ENCODE measurements at regions not wholly inside any gene's neighbourhood (a gene's known extent, or its start where the extent isn't known, plus 50 kb on each side); places are given as distances from the start of the nearest gene placed in this dataset.

DNA sequence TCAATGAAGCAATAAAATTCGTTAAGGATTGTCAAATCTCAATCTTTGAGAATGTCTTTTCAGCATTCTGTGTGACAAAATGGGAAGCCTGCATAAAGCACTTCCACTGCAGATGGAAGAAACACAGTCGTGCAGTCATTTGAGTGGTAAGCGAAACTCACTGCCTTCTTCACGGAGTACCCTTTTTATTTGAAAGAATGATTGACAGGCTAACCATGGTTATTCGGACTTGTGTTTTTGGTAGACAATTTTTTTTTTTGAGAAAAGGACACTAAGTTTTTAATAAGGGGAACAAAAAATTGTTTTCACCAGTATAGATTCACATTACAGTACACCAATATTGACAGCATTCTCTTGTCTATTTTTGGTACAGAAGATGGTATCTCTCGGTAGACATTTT lies 86.9 kb upstream of the MSX1 start:
- DNase-seq (ENCODE audit: low spot score) = no peak

DNA sequence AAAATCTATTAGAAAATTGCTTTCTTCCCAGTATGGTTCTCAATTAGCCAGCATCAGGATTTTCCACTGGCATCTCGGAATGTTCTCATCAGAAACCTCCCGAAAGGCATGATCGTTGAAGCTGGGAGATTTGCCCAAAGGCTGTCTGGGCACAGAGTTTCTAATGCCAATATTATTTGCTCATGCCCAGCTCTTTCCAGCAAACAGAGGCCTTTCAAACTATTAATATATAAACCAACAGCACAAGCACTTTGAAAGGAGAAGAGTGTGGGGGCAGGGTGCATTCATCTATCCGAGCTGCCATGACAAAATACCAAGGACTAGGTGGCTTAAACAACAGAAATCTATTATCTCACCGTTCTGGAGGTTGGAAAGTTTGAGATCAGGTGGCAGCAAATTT lies 88.3 kb upstream of the MSX1 start:
- no peak for DNase-seq (ENCODE audit: low spot score)

DNA sequence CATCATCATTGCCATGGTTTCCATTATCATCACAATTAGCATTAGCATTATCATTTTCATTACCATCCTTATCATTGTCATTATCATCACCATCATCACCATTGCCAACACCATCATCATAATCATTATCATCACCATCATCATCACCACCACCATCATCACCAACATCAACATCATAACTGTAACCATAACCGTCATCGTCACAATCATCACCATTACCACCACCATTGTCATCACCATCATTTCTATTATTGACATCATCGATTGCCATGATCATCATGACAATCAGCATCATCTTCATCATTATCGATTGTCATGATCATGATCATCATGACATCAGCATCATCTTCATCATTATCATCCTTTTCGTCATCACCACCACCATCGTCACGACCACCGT lies 88.9 kb upstream of the MSX1 start:
- DNase-seq (ENCODE audit: low spot score) = no peak

DNA sequence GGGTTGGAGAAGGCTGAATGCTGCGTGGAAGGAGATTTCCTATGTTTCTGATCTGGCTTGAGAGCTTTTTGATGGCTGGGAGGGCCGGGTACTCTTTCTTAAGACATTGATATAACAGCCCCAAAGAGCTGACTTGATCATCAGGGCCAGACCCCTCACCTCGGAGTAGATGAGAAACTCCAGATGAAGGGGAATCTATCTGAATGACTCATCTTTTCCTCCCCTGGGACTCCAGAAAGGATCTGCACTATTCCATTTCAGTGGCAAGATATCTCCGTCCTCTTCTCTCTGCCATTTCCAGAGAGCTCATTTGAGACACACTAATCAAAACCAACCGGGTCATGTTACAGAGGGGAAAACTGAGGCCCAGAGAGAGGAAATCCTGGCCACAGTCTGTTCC lies 92.9 kb upstream of the MSX1 start:
- DNase-seq (ENCODE audit: low spot score) = peak; percentile 63

DNA sequence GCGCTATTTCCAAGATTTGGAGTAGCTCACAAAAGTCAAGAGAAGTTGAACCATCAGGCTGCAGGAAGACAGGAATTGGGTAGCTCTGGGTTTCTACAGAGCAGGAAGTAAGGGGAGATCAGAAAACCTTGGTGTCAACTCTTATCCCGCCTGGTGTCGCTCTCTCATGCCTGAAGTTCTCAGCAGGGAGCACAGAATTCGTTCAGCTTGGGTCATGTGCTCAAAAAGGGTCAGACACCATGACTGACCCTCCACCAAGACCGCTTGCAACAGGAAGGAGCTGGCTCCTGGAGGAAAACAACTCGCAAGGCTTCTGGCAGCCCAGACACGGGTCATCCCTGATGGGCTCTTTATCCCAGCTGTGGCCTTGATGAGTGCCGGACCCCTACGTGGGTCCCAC lies 93.7 kb upstream of the MSX1 start:
- DNase-seq (ENCODE audit: low spot score) = no peak

DNA sequence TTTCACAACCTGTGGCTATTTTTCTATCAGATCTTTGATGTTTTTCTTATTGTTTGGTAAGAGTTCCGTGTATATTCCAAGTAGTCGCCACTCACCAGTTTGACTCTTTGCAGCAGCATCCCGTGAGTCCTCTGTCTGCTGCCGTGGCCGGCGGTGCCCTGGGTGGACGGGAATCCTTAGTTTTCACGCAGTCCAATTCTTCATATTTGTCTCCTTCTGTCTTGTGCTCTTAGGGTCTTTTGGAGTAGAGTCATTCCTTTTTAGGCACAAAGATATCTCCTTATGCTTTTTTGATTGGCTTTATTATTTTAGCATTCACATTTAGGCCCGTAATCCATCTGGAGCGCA lies 94.9 kb upstream of the MSX1 start:
- DNase-seq (ENCODE audit: low spot score) = no peak

DNA sequence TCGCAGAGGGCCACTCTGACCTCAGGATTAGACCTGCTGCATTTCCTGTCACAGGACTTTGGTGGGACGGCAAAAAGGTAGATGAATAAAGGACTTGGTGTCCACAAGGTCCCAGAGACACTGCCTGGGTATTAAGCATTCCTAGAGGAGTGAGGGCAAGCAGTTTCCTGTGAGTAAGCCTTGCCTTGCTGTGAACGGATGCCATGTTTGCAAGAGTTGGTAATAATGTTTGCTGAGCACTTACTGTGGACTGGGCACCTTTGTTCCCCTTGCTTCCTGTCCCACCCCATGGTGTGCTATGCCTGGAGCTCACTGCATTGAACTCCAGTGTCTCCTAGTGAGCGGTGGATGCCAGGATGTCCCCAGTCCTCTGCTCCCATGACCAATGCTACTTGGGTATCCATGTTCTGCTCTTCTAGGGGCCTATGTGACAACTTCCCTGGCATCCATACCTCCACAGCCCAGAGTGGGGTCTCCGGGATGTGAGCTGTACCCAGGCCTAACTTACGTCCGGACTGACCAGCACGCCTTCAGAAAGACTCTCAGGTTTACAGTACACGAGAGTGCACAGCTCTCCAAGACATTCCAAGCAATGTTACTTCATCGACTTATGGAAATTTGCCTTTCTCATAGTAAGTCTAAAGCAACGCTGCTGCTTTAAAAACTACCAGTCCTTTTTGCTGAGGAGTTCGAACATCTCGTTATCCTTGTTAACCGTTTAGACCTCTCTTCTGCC lies 95.5 kb upstream of the MSX1 start:
- DNase-seq (ENCODE audit: low spot score) = peak; percentile 66

DNA sequence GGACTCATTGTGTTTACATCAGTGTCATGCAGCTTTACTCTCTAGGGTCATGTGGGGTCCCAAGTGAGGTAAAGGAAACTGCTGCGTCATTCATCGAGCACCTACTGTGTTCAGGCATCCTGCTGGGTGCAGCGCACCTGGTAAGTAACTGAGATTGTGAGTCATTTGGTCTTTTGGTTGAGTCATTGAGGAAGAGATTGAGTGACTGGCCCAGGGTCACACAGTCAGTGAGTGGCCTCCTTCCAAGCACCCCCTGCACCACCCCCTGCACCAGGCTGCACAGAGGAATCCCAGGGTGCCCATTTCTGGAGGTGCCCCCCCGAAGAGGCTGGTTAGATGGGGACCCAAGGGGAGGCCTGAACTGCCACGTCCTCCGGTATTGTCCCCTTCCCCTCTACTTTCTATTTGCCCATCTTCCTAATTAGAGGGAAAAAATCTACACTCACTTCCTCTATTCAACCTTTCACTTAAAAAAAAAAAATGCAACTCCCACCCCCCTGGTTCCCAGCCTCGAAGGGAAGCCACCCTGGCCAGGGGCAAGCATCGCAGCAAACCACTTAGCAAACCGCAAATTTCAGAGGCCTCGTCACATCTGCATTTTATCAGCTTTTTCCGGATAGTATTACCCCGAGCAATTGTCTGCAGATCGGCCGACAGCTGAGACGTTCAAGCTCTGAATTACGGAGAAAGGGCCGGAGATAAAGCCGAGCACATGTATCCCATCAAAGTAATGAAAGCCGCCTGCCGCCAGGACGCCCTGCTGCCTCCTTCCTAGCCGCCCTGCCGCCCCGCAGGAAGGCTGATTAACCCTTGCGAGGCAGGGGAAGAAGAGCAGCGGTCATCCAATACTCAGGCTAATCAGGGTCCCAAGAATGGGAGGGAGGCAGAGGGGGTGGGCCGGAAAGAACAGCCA lies 96.3 kb upstream of the MSX1 start:
- DNase-seq (ENCODE audit: low spot score) = peak; percentile 86

DNA sequence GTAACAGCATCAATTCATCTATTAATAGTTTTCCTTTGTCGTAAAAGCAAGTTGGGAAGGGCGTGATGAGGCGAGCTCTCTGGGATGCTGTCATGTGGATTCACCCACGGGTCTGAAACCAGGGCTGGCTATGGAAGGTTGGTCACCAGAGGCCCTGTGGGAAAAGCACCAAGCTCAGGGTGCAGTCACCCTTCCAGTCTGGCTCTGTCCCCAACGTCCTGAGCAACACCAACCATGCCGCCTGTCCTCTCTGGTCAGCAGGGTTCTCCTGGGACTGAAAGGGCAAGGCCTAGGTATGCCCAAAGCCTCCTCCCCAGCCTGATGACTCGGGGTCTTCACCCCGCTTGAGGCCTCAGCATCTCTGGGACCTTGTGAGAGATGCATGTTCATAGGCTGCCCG lies 97.2 kb upstream of the MSX1 start:
- DNase-seq (ENCODE audit: low spot score) = no peak

DNA sequence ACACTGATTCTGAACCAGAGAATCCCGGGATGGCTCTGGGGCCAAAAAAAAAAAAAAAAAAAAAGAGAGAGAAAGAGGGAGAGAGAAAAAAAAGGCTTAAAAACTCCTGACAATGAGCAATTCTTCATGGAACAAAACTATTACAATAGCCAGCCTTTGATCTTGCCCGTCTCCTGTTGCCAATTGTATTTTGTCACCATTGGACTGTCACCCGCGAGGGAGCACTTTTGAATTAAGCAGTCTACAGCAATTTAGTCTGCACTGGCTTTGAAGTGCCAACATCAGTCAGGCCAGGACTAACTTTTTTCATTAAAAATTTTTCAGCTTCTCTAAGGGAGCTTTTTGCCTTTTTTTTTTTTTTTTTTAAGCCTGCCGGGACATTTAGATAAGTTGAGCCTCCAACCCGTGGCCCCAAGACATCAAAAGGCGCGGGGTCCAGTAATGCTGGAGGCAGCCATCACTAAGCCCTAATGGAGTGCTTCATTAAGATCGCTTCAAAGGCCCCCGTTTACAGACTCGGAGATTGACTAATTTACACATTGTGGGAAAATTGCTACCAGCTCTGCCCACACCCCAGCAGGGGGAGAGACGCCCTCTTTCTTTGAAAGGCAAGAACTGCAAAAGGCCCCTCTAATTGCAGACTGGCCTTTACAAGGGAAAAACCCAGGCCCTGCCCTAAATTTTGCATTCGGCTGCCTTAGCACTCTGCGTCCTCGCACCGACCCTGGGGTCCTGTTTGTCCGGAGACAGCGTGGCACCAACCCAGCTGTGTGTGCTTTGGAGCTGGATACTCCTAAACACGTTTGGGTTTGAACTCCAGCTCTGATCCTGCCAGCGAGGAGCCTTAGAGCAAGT lies 98.1 kb upstream of the MSX1 start:
- DNase-seq (ENCODE audit: low spot score) = no peak

DNA sequence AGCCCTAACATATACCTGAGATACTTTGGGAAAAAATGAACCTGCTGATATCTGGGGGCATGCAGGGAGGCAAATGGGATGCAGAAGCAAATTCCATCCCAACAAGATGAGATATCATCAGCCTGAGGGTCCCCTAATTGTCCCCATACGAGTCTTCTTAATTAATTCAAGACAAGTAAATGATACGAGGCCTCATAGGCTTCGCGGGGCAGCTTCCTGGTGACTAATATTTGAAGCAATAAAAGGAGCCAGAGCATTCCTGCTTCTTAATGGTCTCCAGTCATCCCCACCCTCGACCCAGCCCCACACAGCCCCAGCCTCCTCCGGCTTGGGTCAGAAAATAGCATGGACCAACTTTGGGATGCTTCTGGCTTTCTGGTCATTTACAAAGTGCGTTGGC lies 99.6 kb upstream of the MSX1 start:
- peak; percentile 27 for DNase-seq (ENCODE audit: low spot score)

DNA sequence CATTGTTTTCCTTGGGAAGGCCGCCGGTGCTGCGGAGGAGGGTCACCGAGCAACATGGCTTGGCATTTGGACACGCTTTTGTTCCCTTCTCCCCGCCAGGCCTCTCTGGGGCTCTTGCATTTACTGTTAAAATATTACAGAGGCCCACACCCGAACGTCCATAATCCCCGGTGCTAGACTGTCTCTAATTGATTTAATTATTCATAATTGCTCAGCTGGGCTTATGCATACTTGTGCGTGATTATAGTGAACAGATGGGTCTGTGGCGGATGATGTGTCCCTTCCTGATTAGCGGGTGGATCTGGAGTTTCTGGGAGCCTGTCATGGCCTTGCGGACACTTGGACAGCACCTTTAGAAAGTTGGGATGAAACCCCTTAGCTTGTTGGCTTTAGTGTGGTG lies 100.2 kb upstream of the MSX1 start:
- no peak for DNase-seq (ENCODE audit: low spot score)

DNA sequence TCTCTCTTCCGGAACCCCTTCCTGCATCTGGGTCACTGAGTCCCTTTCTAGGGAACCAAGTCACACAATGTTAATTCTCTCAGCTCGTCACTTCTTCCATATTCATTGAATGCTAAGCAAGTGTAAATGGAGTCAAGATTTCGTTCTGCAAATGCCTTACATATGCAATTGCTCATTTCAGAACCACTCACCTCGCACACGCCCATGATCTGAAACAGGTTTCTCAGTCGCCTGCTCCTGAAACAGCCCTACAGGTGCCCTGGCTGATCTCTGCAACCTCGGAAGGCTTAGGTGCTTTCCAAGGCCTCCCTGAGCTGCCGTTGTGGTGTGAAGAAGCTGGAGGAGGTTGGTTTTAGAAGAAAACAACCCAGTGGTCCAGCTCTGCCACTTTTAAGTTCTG lies 100.8 kb upstream of the MSX1 start:
- DNase-seq (ENCODE audit: low spot score) = no peak

DNA sequence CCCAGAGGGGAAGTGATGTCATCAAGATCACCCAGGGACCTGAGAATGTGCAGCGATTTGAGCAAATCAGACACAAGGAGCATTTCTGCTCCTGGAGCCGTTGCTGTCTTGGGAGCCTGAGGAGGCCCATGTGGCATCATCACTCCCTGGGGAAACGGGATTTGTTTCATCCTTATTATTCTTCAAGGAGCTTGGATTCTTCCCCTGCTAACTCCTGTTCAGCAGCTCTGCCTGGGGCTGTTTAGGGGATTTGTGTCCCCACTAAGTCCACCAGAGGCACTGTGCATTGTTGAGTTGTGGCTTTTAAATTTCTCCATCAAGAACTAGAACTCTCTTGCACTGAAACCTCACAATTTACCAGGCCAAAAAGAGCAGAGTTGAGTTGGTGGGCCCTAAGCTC lies 104.2 kb upstream of the MSX1 start:
- DNase-seq (ENCODE audit: low spot score) = no peak

DNA sequence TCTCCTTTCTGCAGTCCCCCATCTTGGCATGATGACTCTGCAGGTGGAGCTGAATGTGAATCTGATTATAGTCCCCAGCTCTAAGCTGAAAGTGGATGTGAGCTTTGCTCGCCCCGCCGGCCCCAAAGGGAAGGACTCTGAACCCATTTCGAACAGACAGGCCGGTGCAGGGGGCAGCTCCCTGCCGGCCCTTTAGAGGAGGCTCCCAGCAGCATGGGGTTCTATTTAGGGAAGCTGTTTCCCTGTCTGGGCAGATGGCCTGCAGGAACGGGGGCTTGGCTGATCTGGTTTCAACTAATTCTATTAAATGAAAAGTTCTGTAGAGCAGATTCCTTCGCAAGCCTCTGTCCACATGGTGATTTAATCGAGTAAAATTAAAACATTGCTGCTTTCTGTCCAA lies 104.8 kb upstream of the MSX1 start:
- peak; percentile 50 for DNase-seq (ENCODE audit: low spot score)

DNA sequence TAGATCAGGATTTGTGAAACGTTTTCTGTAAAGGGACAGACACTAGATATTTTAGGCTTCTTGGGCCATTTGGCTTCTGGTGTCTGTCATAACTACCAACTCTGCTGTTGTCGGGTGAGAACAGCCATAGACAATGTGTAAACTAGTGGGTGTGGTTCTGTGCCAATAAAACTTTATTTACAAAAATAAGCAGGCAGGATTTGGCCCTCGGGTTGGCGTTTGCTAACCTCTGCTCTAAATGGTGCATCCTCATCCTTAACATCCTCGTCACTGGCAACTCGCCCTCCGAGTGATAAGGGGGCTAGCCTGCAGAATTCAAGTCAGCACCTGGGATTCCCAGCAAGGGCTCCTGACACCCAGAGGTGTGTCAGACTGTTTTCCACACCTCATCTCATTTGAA lies 105.8 kb upstream of the MSX1 start:
- DNase-seq (ENCODE audit: low spot score) = no peak

DNA sequence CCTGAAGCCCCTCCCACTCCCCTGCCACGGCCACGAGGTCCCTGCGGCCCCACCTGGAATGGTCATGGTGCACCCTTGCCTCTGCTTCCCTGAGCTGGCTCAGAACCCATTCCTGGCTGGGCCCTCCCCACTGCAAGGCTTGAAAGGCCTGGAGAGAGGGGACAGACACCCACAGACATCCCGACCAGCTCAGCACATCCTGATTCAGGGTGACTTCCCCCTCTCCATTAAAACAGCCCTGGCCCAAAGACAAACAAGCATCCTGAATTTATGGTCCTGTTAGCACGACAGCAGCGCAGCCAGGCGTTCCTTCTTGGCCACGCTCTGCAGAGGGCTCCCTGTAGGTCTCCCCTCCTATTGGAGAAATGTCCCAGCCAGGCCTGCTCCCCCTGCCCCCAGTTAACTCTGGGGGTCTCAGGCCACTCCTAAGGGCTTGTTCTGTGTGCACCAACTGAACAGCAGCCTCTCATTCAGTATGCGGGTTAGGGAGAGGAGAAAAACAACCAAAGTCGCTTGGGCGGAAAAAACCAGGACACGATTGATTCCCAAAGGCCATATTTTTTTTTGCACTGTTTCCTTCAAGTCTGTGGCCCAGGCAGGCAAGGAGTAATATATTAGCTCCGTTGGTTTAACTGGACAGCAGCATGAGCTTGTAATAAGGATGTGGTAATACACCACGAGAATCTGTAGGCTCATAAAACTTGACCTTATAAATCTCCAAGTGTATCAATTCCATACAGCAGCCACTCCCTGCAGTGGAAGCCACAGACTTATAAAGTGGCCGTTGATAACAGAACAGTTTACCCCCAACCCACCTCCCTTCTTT lies 106.7 kb upstream of the MSX1 start:
- peak; percentile 73 for DNase-seq (ENCODE audit: low spot score)

DNA sequence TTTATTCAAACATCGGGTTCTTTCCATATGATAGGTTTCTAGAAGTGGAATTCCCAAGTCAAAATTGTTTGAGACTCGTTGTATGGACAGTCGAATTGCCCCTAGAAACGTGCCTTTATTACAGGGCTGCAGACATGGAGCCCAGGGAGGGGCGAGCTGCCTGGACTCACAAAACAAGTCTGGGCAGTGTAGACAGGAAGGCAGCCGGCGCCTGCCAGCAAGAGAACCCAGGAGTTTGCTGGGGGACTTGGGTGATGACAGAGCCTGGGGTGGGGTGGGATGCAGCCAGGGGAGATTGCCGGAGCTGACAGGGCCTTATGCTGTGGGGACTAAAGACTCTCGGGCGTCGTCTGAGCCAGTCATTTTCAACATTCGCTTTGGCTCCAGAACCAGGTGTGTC lies 107.4 kb upstream of the MSX1 start:
- DNase-seq (ENCODE audit: low spot score) = no peak

DNA sequence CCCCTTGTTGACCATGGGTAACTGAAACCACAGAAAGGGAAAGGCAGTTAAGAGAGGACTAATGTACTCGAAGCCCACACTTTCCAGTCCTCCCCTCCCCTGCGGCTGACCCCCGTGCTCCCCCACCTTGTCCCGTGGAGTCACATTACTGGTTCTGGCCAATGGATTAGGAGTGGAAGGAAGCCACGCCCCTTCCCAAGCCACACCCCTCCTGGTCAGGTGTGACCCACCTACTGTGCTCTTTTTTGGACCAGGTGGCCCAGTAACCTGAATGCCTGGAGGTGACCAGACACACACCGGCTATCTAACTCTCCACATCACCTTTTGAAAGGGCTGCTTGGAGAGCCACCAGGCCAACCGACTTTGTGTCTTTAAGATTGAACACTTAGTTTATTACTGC lies 109.3 kb upstream of the MSX1 start:
- no peak for DNase-seq (ENCODE audit: low spot score)

DNA sequence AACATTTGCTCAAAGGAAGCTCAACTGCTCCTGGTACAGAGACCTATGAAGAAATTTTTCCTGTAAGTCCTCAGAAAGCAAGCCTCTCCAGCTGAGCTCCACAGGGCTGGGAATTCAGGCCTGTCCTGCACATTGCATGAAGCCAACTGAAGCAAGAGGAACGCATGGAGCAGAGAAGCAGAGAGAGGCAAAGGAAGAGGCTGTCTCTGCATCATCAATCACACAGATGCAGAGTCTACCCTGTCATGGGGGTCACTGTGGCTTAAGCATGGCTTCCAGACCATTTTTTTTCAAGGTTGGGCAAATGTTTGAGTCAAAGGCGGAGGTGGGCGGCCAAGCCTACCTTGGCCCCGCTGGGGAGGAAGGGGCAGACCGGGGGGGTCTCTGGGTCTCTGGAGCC lies 110.3 kb upstream of the MSX1 start:
- no peak for DNase-seq (ENCODE audit: low spot score)

DNA sequence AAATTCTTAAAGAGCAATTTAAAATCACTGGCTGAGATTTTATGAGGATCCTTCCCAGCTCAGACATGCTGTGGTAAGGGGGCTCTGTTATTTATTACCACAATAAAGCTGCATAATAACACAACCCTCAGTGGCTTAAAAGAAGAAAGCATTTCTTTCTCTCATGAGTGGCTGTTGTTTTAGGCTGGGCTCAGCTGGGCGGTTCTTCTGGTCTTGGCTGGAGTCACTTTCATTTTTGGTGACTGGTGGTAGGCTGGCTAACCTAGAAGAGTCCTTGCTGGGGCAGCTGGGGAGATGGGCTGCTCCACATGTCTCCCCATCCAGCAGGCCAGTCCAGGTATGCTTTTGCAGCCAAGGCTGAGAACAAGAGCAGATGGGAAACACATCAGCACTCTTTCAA lies 113.0 kb upstream of the MSX1 start:
- DNase-seq (ENCODE audit: low spot score) = no peak

DNA sequence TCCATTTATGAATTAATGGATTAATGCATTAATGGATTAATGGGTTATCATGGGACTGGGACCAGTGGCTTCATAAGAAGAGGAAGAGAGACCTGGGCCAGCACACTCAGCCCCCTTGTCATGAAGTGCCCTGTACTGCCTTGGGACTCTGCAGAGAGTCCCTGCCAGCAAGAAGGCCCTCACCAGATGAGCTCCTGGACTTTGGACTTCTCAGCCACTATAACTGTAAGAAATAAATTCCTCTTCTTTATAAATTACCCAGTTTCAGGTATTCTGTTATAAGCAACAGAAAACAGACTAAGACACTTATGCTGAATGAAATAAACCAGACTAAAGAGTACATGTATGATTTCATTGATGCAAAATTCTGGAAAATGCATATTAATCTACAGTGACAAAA lies 119.4 kb upstream of the MSX1 start:
- DNase-seq (ENCODE audit: low spot score) = no peak
